Peyer's patch (tissue), 4 donors: ENCODE measurements at regions not wholly inside any gene's neighbourhood (a gene's known extent, or its start where the extent isn't known, plus 50 kb on each side); places are given as distances from the start of the nearest gene placed in this dataset.
"Not testable (repeated sequence)": the region's sequence is repeated elsewhere in the genome, so short reads cannot be mapped to it uniquely, and the experiment has no call there.

Experiments
- POLR2A ChIP-seq, 2 donors: fragments of 450-650 bp; IDR thresholded peaks; one replicate each; pipeline ENCODE4 v1.5.1; 2017; ENCODE audit warnings: antibody characterized with exemption in 2 of 2, mild to moderate bottlenecking in 2 of 2, moderate library complexity in 2 of 2
- TF ChIP-seq, protein P1 (sequence below), 6 experiments: fragments of 450-650 bp in 4 of 6; fragments of 200-600 bp in 2 of 6; sonication (generic) in 1 of 6; IDR thresholded peaks; one replicate each; pipeline ENCODE4 v1.5.1; 2017 to 2019; ENCODE audit warnings: antibody characterized with exemption in 6 of 6, mild to moderate bottlenecking in 3 of 6, moderate library complexity in 1 of 6

DNA sequence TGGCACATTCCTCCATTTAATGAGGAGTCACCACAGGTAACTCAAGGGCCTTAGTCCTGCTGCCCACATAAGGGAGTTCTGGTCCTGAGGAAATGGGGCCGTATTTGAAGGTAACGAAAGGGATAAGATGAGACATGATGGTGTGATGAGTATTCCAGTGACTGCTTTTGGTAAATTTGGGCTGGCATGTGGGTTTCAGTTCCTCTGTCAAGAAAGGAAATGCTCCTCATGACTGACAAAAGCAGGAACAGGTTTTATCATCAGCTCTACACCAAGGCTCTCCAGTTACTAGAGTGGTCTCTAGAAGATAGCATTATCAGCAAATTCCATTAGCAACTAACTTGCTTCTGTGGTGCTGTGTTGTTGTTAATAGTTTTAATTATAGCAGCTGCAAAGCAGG lies 161.8 kb upstream of the PTPN20 start:
- TF ChIP-seq, protein P1, sequence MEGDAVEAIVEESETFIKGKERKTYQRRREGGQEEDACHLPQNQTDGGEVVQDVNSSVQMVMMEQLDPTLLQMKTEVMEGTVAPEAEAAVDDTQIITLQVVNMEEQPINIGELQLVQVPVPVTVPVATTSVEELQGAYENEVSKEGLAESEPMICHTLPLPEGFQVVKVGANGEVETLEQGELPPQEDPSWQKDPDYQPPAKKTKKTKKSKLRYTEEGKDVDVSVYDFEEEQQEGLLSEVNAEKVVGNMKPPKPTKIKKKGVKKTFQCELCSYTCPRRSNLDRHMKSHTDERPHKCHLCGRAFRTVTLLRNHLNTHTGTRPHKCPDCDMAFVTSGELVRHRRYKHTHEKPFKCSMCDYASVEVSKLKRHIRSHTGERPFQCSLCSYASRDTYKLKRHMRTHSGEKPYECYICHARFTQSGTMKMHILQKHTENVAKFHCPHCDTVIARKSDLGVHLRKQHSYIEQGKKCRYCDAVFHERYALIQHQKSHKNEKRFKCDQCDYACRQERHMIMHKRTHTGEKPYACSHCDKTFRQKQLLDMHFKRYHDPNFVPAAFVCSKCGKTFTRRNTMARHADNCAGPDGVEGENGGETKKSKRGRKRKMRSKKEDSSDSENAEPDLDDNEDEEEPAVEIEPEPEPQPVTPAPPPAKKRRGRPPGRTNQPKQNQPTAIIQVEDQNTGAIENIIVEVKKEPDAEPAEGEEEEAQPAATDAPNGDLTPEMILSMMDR (IDR thresholded peaks at IDR 0.05), result not testable (repeated sequence)
- not testable (repeated sequence) for TF ChIP-seq POLR2A (IDR thresholded peaks at IDR 0.05)
